ENCODE measurements at regions not wholly inside any gene's neighbourhood (a gene's known extent, or its start where the extent isn't known, plus 50 kb on each side); places are given as distances from the start of the nearest gene placed in this dataset.

- DNase-seq = no peak
Observed at GRCh38 chr4:186935901-186936300, 212.2 kb upstream of the FAT1 start.

GRCh38 chr4:186936496-186937375 is 213.1 kb upstream of the FAT1 start:
- no peak for DNase-seq

- DNase-seq = no peak
Observed at GRCh38 chr4:186939226-186939625, 215.6 kb upstream of the FAT1 start.

- no peak for DNase-seq
Observed at GRCh38 chr4:186939766-186940165, 216.1 kb upstream of the FAT1 start.

- DNase-seq = no peak
Observed at GRCh38 chr4:186940476-186940875, 216.8 kb upstream of the FAT1 start.

GRCh38 chr4:186942758-186943377 is 219.2 kb upstream of the FAT1 start:
- no peak for DNase-seq

GRCh38 chr4:186943411-186943810 is 219.8 kb upstream of the FAT1 start:
- DNase-seq = no peak

- DNase-seq = no peak
Observed at GRCh38 chr4:186946136-186946535, 222.5 kb upstream of the FAT1 start.

GRCh38 chr4:186946682-186947294 is 223.1 kb upstream of the FAT1 start:
- no peak for DNase-seq

GRCh38 chr4:186948361-186949242 is 224.9 kb upstream of the FAT1 start:
- DNase-seq = no peak

GRCh38 chr4:186949847-186950246 is 226.2 kb upstream of the FAT1 start:
- DNase-seq = no peak

GRCh38 chr4:186952709-186953108 is 229.1 kb upstream of the FAT1 start:
- DNase-seq = no peak

- no peak for DNase-seq
Observed at GRCh38 chr4:186953599-186954260, 230.1 kb upstream of the FAT1 start.

- DNase-seq = no peak
Observed at GRCh38 chr4:186954509-186954908, 230.9 kb upstream of the FAT1 start.

GRCh38 chr4:186954956-186955355 is 231.3 kb upstream of the FAT1 start:
- no peak for DNase-seq

GRCh38 chr4:186957952-186958555 is 234.4 kb upstream of the FAT1 start:
- no peak for DNase-seq

GRCh38 chr4:186958726-186959350 is 235.2 kb upstream of the FAT1 start:
- no peak for DNase-seq

GRCh38 chr4:186979961-186980745 is 256.5 kb upstream of the FAT1 start:
- DNase-seq = no peak

GRCh38 chr4:186981161-186981560 is 257.5 kb upstream of the FAT1 start:
- no peak for DNase-seq

- DNase-seq = no peak
Observed at GRCh38 chr4:186982160-186982559, 258.5 kb upstream of the FAT1 start.
